GM10248 (cell line): ENCODE measurements at regions not wholly inside any gene's neighbourhood (a gene's known extent, or its start where the extent isn't known, plus 50 kb on each side); places are given as distances from the start of the nearest gene placed in this dataset.

Source experiments
- CTCF ChIA-PET: fragments of 300-600 bp; sonication (Branson Sonifier 250); formaldehyde crosslinking; extraction: SDS; loops from one replicate; lab custom pipeline; 2021; ENCODE audit warnings: antibody characterized with exemption; lab: Yijun Ruan, JAX
- POLR2A ChIA-PET: fragments of 350-650 bp; sonication (Branson Sonifier 250); formaldehyde crosslinking; extraction: SDS; loops from one replicate; lab custom pipeline; 2020; ENCODE audit warnings: antibody characterized with exemption; lab: Yijun Ruan, JAX
- DNase-seq: peaks from one replicate; pipeline ENCODE4 v3.0.0; 2012; ENCODE audit errors: extremely low spot score
- TF ChIP-seq, protein P1 (sequence below): IDR thresholded peaks from 2 replicates; pipeline ENCODE4 v1.5.1; 2012; ENCODE audit warnings: mild to moderate bottlenecking, low read depth; ENCODE audit errors: extremely low read depth, missing control alignments, control extremely low read depth

DNA sequence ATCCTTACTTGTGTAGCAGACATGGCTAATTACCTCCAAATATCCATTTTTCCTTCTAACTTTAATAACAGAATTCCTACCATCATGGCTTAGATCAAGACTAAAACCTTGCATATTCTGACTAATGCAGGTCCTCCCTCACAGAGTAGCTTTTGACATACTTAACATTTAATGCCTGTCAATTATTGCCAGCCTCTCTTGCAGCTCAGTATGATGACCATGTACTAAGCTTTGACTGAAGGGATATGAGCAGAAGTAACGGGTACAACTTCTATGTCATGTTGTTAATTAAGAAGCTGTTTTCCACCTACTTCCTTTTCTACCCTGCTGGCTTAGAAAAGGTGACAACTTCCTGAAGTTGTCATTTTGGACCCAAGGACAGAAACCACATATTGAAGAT is 533.4 kb downstream of the PSAT1 start:
- ChIA-PET CTCF (no interaction called here), POLR2A (no interaction called here)
- TF ChIP-seq, protein P1, sequence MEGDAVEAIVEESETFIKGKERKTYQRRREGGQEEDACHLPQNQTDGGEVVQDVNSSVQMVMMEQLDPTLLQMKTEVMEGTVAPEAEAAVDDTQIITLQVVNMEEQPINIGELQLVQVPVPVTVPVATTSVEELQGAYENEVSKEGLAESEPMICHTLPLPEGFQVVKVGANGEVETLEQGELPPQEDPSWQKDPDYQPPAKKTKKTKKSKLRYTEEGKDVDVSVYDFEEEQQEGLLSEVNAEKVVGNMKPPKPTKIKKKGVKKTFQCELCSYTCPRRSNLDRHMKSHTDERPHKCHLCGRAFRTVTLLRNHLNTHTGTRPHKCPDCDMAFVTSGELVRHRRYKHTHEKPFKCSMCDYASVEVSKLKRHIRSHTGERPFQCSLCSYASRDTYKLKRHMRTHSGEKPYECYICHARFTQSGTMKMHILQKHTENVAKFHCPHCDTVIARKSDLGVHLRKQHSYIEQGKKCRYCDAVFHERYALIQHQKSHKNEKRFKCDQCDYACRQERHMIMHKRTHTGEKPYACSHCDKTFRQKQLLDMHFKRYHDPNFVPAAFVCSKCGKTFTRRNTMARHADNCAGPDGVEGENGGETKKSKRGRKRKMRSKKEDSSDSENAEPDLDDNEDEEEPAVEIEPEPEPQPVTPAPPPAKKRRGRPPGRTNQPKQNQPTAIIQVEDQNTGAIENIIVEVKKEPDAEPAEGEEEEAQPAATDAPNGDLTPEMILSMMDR, result no peak
- no peak for DNase-seq

DNA sequence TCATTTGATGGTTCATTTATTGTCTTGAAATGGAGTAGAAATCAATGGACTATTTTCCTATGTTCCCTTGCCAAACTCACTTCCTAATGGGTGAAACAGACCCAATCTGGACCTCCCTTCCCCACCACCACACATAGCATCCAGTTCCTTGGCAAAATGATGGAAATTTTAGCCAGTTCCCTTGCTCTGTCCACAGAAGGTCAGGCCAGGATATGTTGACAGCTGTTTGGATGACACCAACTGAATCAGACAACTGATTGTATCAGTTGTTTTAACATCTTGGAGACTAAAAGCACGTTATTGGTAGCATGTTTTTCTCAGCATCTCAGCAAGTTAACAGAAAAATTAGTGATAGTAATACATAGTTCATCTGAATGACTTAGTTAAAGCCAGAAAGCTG is 534.8 kb downstream of the PSAT1 start:
- TF ChIP-seq, protein P1, result no peak
- POLR2A ChIA-PET, result no interaction called here
- CTCF ChIA-PET, result interaction anchor here (1.0 kb wide), 1 partner anchor 10 kb away, joined by 3 read pairs; no protein-coding TSS in a partner anchor
- no peak for DNase-seq

DNA sequence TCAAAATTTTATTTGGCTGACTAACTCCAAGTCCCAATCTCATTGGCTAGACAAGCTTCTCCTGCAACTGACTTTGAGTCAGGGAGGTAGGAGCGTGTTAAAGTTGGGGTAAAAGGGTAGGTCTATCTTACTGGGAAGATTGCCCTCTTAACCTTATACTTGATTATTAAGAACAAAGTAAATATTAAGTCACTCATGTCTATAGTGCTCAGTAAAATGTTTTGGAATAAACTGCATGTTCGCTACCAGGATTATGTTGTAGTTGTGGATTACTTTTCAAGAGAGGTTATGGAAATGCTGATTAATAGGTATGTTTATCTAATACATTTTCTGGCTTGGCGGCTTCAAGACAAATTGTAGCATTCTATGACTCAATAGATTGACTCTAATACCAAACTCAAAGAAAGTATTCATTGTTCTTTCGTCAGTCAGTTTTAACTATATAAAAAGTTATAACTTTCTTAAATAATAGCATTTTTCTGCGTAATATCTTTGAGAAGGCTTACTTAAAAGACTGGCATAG is 539.1 kb downstream of the PSAT1 start:
- POLR2A ChIA-PET, result no interaction called here
- DNase-seq, result no peak
- CTCF ChIA-PET, result no interaction called here
- TF ChIP-seq, protein P1, result no peak

DNA sequence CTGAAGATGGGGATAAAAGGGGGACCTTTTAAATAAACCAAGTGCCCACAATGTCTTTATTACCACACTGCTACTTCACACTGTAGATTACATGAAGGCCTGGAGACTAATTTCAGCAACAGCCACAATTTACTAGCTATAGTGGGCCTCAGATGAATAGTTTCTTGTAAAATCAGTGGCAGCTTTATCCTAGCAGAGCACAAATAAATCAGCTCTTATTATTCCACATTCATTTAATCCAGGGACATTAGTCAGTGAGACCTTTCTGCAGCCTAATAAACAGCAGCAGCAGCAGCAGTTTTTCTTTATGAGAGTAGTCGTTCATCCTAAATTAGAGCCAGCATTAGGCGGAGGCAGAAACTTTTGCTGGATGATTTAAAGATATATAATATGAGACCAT is 542.3 kb downstream of the PSAT1 start:
- POLR2A ChIA-PET, result no interaction called here
- no peak for DNase-seq
- TF ChIP-seq, protein P1, result no peak
- CTCF ChIA-PET, result interaction anchor here (1.4 to 2.1 kb wide), 2 partner anchors 8 to 15 kb away, joined by 3 to 7 read pairs; no protein-coding TSS in a partner anchor

DNA sequence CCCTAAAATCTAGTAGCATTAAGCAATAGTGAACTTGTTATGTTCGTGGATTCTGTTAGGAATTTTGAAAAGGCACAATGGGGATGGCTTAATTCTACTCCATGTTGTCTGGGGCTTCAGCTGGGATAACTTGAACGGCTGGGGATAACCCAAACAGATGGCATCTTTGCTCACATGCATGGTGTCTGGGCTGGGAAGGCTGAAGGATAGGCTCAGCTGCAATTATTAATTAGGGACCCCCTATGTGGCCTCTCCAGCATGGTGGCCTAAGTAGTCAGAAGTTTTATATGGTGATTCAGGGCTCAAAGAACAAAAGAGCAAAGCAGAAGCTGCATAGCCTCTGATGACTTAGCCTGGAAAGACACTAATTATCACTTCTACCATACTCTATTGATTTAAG is 551.1 kb downstream of the PSAT1 start:
- CTCF ChIA-PET, result interaction anchor here (1.3 kb wide), 1 partner anchor 26 kb away, joined by 4 read pairs; no protein-coding TSS in a partner anchor

DNA sequence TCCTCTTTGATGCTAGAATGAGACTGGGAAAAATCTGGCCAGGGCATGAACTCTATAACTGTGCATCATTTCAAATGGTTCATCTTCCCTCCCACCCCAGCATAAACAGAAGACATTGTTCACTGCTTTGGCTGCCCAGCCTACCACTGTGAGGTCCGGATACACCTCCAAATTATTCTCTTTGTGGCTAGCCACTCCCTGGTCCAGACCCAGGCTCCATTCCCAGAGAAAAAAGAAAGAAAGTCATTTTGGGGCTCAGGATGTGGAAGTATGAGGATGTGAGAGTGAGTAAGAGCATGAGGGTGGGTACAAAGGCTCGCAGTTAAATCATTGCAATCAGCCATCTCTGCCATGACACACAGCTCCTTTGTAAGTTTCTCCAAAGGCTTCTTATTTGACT is 559.2 kb downstream of the PSAT1 start:
- TF ChIP-seq, protein P1, result no peak
- CTCF ChIA-PET, result no interaction called here
- DNase-seq, result no peak
- POLR2A ChIA-PET, result no interaction called here

More for the DNA sequence above, 551.1 kb downstream of the PSAT1 start:
- TF ChIP-seq, protein P1, result no peak
- POLR2A ChIA-PET, result no interaction called here
- DNase-seq, result no peak

DNA sequence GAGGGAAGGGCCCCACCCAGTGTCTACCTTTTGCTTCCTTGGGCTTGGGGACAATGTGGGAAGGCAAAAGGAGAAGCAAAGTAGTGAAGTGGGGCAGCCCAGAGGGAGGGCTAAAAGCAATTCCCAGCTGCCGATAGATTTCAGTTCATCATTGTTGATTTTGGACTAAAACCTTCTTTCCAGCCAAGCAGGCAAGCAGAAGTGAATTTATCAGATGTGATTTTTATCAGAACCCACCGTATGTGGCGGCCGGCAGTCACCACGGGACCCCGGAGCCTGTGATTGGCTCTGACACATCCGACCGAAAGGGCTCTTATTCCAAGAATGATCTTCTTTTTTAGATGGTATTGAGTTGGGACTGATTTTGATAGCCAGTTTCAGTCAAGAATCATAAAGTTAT is 559.9 kb downstream of the PSAT1 start:
- TF ChIP-seq, protein P1, result no peak
- no peak for DNase-seq
- CTCF ChIA-PET, result no interaction called here
- POLR2A ChIA-PET, result no interaction called here
